Neural crest cell (in vitro differentiated cells): ENCODE measurements at regions not wholly inside any gene's neighbourhood (a gene's known extent, or its start where the extent isn't known, plus 50 kb on each side); places are given as distances from the start of the nearest gene placed in this dataset.
"Not testable (repeated sequence)": the region's sequence is repeated elsewhere in the genome, so short reads cannot be mapped to it uniquely, and the experiment has no call there.

Source experiments
- DNase-seq: peaks from one replicate; pipeline ENCODE4 v3.0.0; 2021; ENCODE audit warnings: low read depth, mixed read lengths, low spot score
- H3K27ac Mint-ChIP-seq: one replicate; pipeline ENCODE4 v1.8.0; 2021; ENCODE audit warnings: mild to moderate bottlenecking, mixed read lengths; ENCODE audit not compliant: unreplicated experiment
- H3K27me3 Mint-ChIP-seq: 2 replicates; pipeline ENCODE4 v1.8.0; 2021; ENCODE audit warnings: low read depth, mild to moderate bottlenecking, mixed read lengths
- H3K36me3 Mint-ChIP-seq: 2 replicates; pipeline ENCODE4 v1.8.0; 2021; ENCODE audit warnings: low read depth, mild to moderate bottlenecking, mixed read lengths
- H3K4me1 Mint-ChIP-seq: 2 replicates; pipeline ENCODE4 v1.8.0; 2021; ENCODE audit warnings: mixed read lengths
- H3K4me3 Mint-ChIP-seq: one replicate; pipeline ENCODE4 v1.8.0; 2021; ENCODE audit warnings: mild to moderate bottlenecking, mixed read lengths
- H3K9me3 Mint-ChIP-seq: 2 replicates; pipeline ENCODE4 v1.8.0; 2021; ENCODE audit warnings: mixed read lengths
- CTCF ChIP-seq: fragments of 200-600 bp; sonication (generic); conservative IDR thresholded peaks from 2 replicates; pipeline ENCODE4 v1.5.0; 2021; ENCODE audit warnings: antibody characterized with exemption, mild to moderate bottlenecking

GRCh38 chr5:106639488-106639887 is 1031.2 kb downstream of the EFNA5 start:
- H3K4me1 Mint-ChIP-seq: no peaks in the 10 kb centered on the region
- H3K36me3 Mint-ChIP-seq: peaks cover 2% of the 10 kb centered on the region
- TF ChIP-seq CTCF: no peak
- no peaks in the 10 kb centered on the region for H3K27me3 Mint-ChIP-seq
- no peak for DNase-seq
- H3K4me3 Mint-ChIP-seq: no peak overlapping the region
- H3K27ac Mint-ChIP-seq: no peak overlapping the region
- peaks cover 9% of the 10 kb centered on the region for H3K9me3 Mint-ChIP-seq

DNA sequence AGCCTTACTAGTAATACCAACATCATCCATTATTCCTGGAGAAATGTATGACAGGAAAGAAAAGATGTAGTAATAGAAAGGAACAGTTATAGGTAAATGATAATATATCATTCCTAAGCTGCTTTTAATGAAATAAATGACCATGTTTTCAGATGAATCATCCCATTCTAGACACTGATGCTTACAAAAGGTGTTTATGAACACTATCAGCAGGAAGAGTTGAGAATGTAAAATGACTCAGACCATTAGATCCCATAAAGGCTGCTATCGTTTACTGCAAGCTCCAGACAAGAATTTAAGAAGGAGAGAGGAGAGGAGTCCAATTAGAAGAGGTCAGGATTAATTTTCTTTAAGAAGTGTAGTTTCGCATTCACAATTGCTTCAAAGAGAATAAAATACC is 1033.5 kb downstream of the EFNA5 start:
- Mint-ChIP-seq H3K9me3 (peaks cover 9% of the 10 kb centered on the region), H3K36me3 (peaks cover 2% of the 10 kb centered on the region), H3K27me3 (no peaks in the 10 kb centered on the region), H3K4me1 (no peaks in the 10 kb centered on the region), H3K4me3 (no peak overlapping the region), H3K27ac (no peak overlapping the region)
- DNase-seq: no peak
- no peak for TF ChIP-seq CTCF

GRCh38 chr5:106634375-106634774 is 1036.4 kb downstream of the EFNA5 start:
- peaks cover 2% of the 10 kb centered on the region for H3K36me3 Mint-ChIP-seq
- no peak for TF ChIP-seq CTCF
- no peaks in the 10 kb centered on the region for H3K4me1 Mint-ChIP-seq
- peaks cover 7% of the 10 kb centered on the region for H3K9me3 Mint-ChIP-seq
- H3K27me3 Mint-ChIP-seq: no peaks in the 10 kb centered on the region
- no peak overlapping the region for H3K27ac Mint-ChIP-seq
- no peak overlapping the region for H3K4me3 Mint-ChIP-seq
- DNase-seq: no peak

GRCh38 chr5:106633825-106634224 is 1036.9 kb downstream of the EFNA5 start:
- Mint-ChIP-seq H3K27me3 (no peaks in the 10 kb centered on the region), H3K9me3 (peaks cover 7% of the 10 kb centered on the region), H3K36me3 (peaks cover 3% of the 10 kb centered on the region), H3K27ac (no peak overlapping the region), H3K4me3 (no peak overlapping the region), H3K4me1 (no peaks in the 10 kb centered on the region)
- DNase-seq: no peak
- no peak for TF ChIP-seq CTCF

- not testable (repeated sequence) for H3K36me3 Mint-ChIP-seq, H3K27me3 Mint-ChIP-seq, H3K9me3 Mint-ChIP-seq, H3K4me3 Mint-ChIP-seq, H3K4me1 Mint-ChIP-seq, DNase-seq, H3K27ac Mint-ChIP-seq
Observed at GRCh38 chr5:106628456-106628855, 1042.3 kb downstream of the EFNA5 start.

DNA sequence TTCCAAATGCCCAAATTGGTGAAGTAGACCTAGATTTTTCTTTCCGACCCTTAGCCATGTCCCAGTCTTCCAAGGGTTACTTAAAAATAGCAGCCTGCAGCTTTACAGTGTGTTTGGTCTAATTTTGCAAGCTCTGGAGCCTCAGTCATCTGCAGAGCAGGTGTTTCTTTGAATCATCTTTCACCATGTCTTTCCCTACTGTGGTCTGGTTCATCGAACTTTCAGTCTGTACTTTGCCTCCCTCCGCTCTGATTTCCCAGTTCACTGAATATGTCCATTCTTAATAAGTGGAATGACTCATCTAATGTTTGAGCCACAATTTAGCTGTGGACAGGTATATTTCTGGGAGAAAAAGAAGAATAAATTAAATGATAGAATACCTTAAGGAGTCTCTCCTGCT is 1060.7 kb downstream of the EFNA5 start:
- Mint-ChIP-seq H3K27ac (no peak overlapping the region), H3K27me3 (no peaks in the 10 kb centered on the region), H3K9me3 (no peaks in the 10 kb centered on the region), H3K4me1 (no peaks in the 10 kb centered on the region), H3K4me3 (no peak overlapping the region), H3K36me3 (no peaks in the 10 kb centered on the region)
- no peak for DNase-seq
- TF ChIP-seq CTCF: no peak
